ENCODE measurements at regions not wholly inside any gene's neighbourhood (a gene's known extent, or its start where the extent isn't known, plus 50 kb on each side); places are given as distances from the start of the nearest gene placed in this dataset.

- H3K9me3 ChIP-seq: no peaks in the 10 kb centered on the region
- no peak overlapping the region for H3K4me3 ChIP-seq
- H3K27me3 ChIP-seq: no peaks in the 10 kb centered on the region
- DNase-seq: no peak
- H3K4me1 ChIP-seq: no peaks in the 10 kb centered on the region
- intact Hi-C loops (cut with DNase I; ENCODE audit: low total_unique reads): no loop called here
- no peaks in the 10 kb centered on the region for H3K36me3 ChIP-seq
- H3K27ac ChIP-seq: no peak overlapping the region
- TF ChIP-seq, protein P1, sequence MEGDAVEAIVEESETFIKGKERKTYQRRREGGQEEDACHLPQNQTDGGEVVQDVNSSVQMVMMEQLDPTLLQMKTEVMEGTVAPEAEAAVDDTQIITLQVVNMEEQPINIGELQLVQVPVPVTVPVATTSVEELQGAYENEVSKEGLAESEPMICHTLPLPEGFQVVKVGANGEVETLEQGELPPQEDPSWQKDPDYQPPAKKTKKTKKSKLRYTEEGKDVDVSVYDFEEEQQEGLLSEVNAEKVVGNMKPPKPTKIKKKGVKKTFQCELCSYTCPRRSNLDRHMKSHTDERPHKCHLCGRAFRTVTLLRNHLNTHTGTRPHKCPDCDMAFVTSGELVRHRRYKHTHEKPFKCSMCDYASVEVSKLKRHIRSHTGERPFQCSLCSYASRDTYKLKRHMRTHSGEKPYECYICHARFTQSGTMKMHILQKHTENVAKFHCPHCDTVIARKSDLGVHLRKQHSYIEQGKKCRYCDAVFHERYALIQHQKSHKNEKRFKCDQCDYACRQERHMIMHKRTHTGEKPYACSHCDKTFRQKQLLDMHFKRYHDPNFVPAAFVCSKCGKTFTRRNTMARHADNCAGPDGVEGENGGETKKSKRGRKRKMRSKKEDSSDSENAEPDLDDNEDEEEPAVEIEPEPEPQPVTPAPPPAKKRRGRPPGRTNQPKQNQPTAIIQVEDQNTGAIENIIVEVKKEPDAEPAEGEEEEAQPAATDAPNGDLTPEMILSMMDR (IDR thresholded peaks at IDR 0.05): no peak
- TF ChIP-seq POLR2A (IDR thresholded peaks at IDR 0.05): no peak
These were observed 306.5 kb upstream of the TMTC1 start for GRCh38 chr12:30090258-30090657.

- Histone ChIP-seq H3K4me1 (no peaks in the 10 kb centered on the region), H3K27me3 (no peaks in the 10 kb centered on the region), H3K36me3 (no peaks in the 10 kb centered on the region), H3K4me3 (no peak overlapping the region), H3K9me3 (no peaks in the 10 kb centered on the region), H3K27ac (no peak overlapping the region)
- DNase-seq: no peak
- TF ChIP-seq, protein P1 (IDR thresholded peaks at IDR 0.05): no peak
- no peak for TF ChIP-seq POLR2A (IDR thresholded peaks at IDR 0.05)
- intact Hi-C loops (cut with DNase I; ENCODE audit: low total_unique reads): no loop called here
These were observed 304.7 kb upstream of the TMTC1 start for GRCh38 chr12:30088259-30088995.

DNA sequence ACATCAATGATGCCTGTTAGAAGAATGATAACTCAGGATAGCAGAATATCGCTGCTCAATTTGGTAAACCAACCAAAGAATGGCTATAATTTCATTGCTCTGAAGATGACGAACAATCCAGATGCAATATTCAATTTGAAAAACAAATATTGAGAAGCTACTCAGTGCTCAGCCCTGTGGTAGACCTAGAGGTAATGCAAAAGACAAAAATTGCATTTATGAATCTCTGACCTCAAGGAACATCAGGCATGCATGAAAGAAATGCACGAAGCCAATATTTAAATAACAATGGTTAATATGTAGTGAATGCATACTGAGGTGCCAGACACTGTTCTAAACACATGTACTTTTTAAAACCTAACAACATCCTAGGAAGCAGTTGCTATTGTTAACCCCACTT, 298.6 kb upstream of the TMTC1 start:
- no peak for DNase-seq
- H3K4me3 ChIP-seq: no peak overlapping the region
- H3K27me3 ChIP-seq: no peaks in the 10 kb centered on the region
- no peak overlapping the region for H3K27ac ChIP-seq
- H3K36me3 ChIP-seq: no peaks in the 10 kb centered on the region
- TF ChIP-seq, protein P1 (IDR thresholded peaks at IDR 0.05): no peak
- no peak for TF ChIP-seq POLR2A (IDR thresholded peaks at IDR 0.05)
- H3K9me3 ChIP-seq: no peaks in the 10 kb centered on the region
- intact Hi-C loops (cut with DNase I; ENCODE audit: low total_unique reads): no loop called here
- H3K4me1 ChIP-seq: no peaks in the 10 kb centered on the region

DNA sequence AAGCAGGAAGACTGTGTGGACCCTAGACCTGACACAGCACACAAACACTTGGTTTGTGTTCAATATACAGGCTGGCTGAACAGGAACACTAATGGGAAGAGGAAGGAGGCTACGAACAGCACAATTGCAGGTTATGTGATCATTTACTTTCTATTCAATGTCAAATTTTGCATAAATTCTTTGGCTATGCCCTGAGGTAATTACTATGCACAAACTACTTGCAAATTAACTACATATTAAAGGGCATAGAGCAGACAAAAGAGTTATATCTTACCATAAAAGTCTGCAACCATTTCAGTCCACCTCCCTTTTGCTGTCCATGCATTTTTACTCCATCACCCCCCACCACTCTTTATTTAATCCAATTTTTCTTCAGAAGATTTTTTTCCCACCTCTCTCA, 291.2 kb upstream of the TMTC1 start:
- intact Hi-C loops (cut with DNase I; ENCODE audit: low total_unique reads): no loop called here
- no peaks in the 10 kb centered on the region for H3K9me3 ChIP-seq
- no peak for TF ChIP-seq POLR2A (IDR thresholded peaks at IDR 0.05)
- TF ChIP-seq, protein P1 (IDR thresholded peaks at IDR 0.05): no peak
- no peak overlapping the region for H3K27ac ChIP-seq
- no peaks in the 10 kb centered on the region for H3K36me3 ChIP-seq
- H3K27me3 ChIP-seq: no peaks in the 10 kb centered on the region
- H3K4me3 ChIP-seq: no peak overlapping the region
- no peak for DNase-seq
- no peaks in the 10 kb centered on the region for H3K4me1 ChIP-seq

DNA sequence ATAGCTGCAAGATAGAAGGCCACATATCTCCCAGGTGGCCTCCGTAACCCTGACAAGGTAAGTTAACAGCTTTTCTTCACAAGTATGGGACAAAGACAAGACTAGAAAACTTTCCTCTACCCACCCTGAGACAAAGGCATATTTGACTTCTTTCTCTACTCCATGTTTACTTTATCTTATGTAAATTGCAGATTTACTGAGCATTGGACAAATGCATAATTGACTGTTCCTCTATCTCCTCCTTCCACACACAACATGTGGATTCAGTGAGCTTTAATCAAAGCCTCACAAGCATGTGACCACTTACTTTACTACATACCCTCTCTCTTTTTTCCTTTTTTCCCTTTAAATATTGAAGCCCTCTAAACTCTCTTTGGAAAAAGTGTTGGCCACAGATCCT, 289.1 kb upstream of the TMTC1 start:
- intact Hi-C loops (cut with DNase I; ENCODE audit: low total_unique reads): no loop called here
- Histone ChIP-seq H3K4me3 (no peak overlapping the region), H3K9me3 (no peaks in the 10 kb centered on the region), H3K27ac (no peak overlapping the region), H3K36me3 (no peaks in the 10 kb centered on the region), H3K27me3 (no peaks in the 10 kb centered on the region), H3K4me1 (no peaks in the 10 kb centered on the region)
- TF ChIP-seq POLR2A (IDR thresholded peaks at IDR 0.05): no peak
- TF ChIP-seq, protein P1 (IDR thresholded peaks at IDR 0.05): no peak
- no peak for DNase-seq
